ENCODE measurements at regions not wholly inside any gene's neighbourhood (a gene's known extent, or its start where the extent isn't known, plus 50 kb on each side); places are given as distances from the start of the nearest gene placed in this dataset.

GRCh38 chr5:90112033-90112692 lies 297.4 kb downstream of the CETN3 start:
- TF ChIP-seq MYC (IDR thresholded peaks at IDR 0.05; ENCODE audit: low read depth, low read length) = no peak
- TF ChIP-seq MAX (IDR thresholded peaks at IDR 0.05; ENCODE audit: insufficient read depth, insufficient read length) = no peak
- no peak for TF ChIP-seq CTCF (IDR thresholded peaks at IDR 0.05; ENCODE audit: extremely low read depth in 1 of 2, insufficient read depth in 1 of 2, low read depth in 1 of 2, low read length in 2 of 2)
- TF ChIP-seq POLR2A (IDR thresholded peaks at IDR 0.05; ENCODE audit: low read depth, low read length) = no peak
- TF ChIP-seq POLR2AphosphoS5 (IDR thresholded peaks at IDR 0.05; ENCODE audit: insufficient read depth, low read depth, low read length) = no peak
- TF ChIP-seq FOS (IDR thresholded peaks at IDR 0.05; ENCODE audit: borderline replicate concordance, insufficient read depth, low read length) = no peak
- TF ChIP-seq JUN (IDR thresholded peaks at IDR 0.05; ENCODE audit: borderline replicate concordance, insufficient read depth, insufficient read length, low read depth) = no peak
- no peaks in the 10 kb centered on the region for H3K79me2 ChIP-seq (ENCODE audit: control insufficient read depth, insufficient read depth, low read length)
- H4K20me1 ChIP-seq (replicated peaks; ENCODE audit: control insufficient read depth, extremely low read depth, insufficient read depth, low read length) = no peaks in the 10 kb centered on the region
- POLR2A ChIA-PET = no interaction called here
- H3K4me2 ChIP-seq (ENCODE audit: insufficient read depth, low read length) = no peak overlapping the region
- H3K4me3 ChIP-seq (replicated peaks in 1 of 3; ENCODE audit: insufficient read depth in 1 of 3, low read depth in 1 of 3, low read length in 3 of 3) = no peak overlapping the region
- FAIRE-seq = no peak
- no peaks in the 10 kb centered on the region for H3K27me3 ChIP-seq (ENCODE audit: control insufficient read depth in 2 of 2, insufficient read depth in 2 of 2, low read length in 2 of 2)
- H3K4me1 ChIP-seq (ENCODE audit: control insufficient read depth, extremely low read depth, insufficient read depth, low read length) = peaks cover 4% of the 10 kb centered on the region
- H2AFZ ChIP-seq (ENCODE audit: low read depth, low read length) = peak overlapping the region; percentile 26
- intact Hi-C loops (cut with micrococcal nuclease) = no loop called here
- no peaks in the 10 kb centered on the region for H3K9me3 ChIP-seq (replicated peaks; ENCODE audit: control insufficient read depth, insufficient read depth, low read length)
- CTCF ChIA-PET = interaction anchor here (0.8 to 1.3 kb wide), 4 partner anchors 18 to 1388 kb away, joined by 3 to 4 read pairs (median 3); no protein-coding TSS in a partner anchor
- dilution Hi-C loops (cut with MboI; ENCODE audit: extremely low pct_ligation_motif_present, low sequenced_read_pairs) = no loop called here
- no TSS peak for BruUV-seq (replicated peaks)
- H3K36me3 ChIP-seq (ENCODE audit: control insufficient read depth in 2 of 2, extremely low read depth in 1 of 2, insufficient read depth in 2 of 2, low read length in 2 of 2) = no peaks in the 10 kb centered on the region
- H3K27ac ChIP-seq (ENCODE audit: insufficient read depth, low read depth, low read length) = no peak overlapping the region
- H3K9ac ChIP-seq (replicated peaks; ENCODE audit: extremely low read depth, insufficient read depth, low read length) = no peak overlapping the region
- H3K9me1 ChIP-seq (replicated peaks; ENCODE audit: control insufficient read depth, extremely low read depth, insufficient read depth, low read length) = no peaks in the 10 kb centered on the region
- peak; percentile 32 for DNase-seq (ENCODE audit: low read depth, low spot score)

All from endothelial cell of umbilical vein (primary cell).